GM18907 (cell line): ENCODE measurements at regions not wholly inside any gene's neighbourhood (a gene's known extent, or its start where the extent isn't known, plus 50 kb on each side); places are given as distances from the start of the nearest gene placed in this dataset.
"Not testable (repeated sequence)": the region's sequence is repeated elsewhere in the genome, so short reads cannot be mapped to it uniquely, and the experiment has no call there.

Source experiments
- ATAC-seq: cut with Tn5 transposase; IDR thresholded peaks from one replicate; pipeline ENCODE4 v1.9.1; 2021; ENCODE audit warnings: mild to moderate bottlenecking, moderate library complexity; ENCODE audit not compliant: unreplicated experiment

DNA sequence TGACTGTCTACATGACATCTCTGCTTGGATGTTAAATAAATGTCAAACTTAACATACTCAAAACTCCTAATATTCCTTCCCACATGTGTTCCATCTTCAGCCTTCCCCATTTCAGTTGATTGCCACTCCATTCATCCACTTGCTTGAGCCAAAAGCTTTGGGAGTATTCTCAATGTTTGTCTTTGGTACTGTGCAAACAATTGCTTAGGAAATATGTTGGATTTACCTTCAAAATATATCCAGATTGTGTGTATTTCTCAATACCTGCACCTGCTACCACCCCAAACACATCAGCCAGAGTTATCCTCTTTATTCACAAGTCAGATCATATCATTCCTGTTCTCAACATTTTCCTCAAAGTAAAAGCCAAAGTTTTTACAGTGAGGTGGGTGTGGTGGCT is 350.3 kb upstream of the FAM98A start:
- no peak for ATAC-seq

DNA sequence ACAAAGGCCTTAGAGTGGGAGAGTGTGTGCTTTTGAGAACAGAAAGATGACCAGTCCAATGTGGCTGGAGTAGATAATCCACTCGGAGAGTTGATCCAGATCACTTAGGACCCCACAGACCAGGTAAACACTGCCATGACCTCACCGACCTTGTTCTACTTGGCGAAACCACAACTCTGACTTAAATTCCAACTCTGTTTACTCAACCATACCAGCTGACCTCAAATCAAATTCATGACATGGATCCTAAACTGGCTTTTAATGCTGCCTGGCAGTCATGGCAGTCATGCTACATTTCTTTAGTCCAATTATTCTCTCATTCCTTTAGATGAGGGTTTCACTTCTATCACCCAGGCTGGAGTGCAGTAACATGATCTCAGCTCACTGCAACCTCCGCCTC is 347.1 kb upstream of the FAM98A start:
- no peak for ATAC-seq

DNA sequence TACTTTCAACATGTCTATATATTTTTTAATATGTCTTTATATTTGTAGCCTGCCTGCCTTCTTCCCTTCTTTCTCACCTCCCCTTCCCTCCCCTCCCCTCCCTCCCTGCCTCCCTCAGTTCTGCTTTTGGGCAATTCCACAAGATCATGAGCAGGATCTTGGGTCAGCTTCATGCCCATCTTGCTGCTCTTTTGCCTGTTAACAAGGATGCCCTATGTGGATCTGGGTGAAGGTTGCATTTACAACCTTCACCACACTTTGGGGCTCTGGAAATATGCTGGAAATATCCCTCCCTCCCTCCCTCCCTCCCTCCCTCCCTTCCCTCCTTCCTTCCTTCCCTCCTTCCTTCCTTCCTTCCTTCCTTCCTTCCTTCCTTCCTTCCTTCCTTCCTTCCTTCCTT is 334.1 kb upstream of the FAM98A start:
- no peak for ATAC-seq

DNA sequence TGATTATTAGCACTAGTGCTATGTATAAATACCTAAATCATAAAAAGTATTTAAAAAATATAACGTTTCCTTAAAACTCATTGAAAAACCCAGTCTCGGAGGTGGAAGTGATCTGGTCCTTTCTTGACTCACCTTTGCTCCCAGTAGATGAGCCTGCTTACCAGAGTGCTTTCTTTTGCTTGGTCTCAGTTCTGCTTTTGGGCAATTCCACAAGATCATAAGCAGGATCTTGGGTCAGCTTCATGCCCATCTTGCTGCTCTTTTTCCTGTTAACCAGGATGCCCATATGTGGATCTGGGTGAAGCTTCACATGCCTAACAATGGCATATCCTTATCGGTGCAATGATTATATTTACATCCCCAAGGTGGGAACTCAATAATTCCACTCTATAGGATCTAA is 332.1 kb upstream of the FAM98A start:
- ATAC-seq: no peak

DNA sequence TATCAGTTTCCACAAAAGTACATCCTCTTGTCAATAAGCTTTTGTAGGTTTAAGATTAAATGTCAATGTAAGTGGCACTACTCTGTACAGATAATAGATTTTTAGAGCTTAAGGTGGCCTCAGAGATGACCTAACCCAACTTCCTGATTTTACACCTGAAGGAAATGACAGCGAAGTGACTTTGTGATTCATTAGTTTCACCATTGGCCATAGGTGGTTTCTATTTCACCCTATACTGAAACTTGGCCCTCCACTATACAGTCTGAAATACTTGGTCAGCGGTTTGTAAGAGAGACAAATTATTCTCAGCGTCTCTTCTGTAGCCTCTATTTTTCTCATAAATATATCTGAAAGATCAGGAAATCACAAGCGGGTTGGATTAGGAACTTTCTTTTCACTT is 330.4 kb upstream of the FAM98A start:
- ATAC-seq: peak; percentile 97

DNA sequence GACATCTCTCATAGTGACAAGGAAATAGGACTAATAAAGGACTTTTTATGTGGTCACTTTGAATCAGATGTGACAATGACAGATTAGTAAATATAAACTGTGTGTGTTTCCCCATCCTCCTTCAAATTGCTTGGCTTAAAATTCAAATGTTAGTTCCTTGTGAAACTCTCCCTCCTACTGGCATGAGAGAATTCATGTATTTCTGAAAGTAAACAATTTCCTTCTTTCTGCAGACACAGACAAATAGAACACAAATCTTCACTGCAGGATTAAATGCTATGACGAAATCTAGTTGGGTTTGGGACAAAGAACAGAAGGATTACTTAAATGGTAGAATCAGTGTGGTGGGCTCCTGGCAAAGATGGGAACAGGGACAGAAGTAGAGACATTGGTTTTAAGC is 328.7 kb upstream of the FAM98A start:
- no peak for ATAC-seq

DNA sequence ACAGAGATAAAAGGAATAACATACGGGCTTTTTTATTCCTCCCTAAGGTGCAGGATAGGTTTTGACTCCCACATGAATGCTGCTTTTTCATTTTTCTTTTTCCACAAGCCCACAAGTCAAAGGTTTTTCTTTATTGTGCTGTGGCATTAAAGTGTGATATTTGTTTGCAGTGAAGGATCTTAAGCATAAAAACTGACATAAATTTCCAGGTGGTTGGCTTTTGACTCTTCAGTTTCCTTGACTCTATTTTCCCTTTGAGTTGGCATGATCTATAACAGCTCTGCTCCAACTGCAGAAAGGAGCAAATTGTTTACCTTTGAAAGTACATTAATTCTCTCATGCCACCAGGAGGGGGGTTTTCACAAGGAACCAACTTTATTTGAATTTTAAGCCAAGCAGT is 326.2 kb upstream of the FAM98A start:
- ATAC-seq: no peak

DNA sequence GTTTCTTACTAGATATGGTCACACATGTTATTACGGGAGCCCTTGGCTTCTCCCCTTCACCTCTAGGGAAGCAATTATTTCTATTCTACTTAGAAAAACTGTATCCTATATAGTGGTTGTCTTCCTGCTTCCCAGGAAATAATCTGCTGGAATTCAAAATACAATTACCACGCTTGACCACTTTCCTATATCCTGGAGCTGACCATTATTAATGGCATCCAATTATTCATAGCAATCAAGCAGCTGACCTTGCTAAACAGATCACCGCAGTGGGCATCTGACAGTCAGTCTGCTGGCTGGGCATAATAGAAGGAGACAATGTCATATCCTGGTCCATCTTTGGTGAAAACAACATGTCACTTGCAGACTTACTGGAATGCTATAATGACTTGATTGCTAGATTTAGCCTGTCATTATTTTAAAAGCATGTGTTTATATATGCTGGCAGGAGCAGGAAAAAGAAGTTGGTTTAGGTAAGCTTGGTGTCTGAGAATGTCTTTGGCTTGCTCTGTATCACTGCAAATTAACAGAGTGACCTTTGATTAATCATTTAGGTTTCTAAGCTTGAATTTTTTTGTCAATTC is 325.6 kb upstream of the FAM98A start:
- no peak for ATAC-seq

DNA sequence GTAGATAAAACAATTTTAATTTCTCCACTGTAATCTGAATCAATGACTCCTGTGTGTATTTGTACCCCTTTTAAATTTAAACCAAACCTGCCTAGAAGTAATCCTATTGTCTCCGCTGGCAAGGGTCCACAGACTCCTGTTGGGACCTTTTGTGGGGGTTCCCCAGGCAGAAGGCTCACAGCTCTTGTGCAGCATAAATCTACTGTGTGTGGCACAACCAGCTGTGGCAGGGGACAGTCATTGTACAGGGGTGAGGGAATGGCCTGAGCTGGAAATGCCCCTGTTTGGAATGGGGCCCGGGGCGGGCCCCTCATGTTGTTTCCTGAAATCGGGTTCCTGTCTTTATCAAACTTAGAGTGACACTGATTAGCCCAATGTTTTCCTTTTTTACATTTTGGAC is 318.2 kb upstream of the FAM98A start:
- ATAC-seq: no peak

DNA sequence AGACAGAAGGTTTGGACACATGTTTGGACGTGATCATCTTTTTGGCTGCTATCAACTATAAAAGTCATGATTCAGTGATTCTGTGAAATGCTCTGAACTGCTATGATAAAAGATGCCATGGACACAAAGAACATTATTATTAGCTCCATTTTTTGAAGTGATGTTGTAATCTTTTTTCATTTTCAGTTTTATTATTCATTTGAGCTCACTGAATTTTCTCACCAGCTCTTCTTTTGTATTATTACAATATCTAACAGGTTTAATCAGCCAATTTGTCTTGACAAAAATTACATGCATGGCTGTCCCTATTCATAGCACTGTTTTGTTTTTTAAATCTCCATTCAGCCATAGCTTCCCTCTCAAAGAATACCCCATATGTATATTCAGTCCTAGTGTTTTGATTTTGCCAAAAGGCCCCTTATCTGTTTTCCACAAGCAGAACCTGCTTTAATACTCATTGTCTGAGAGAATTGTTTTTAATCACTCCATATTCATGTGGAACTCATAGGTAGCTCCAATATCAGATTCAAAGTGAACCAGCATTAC is 314.0 kb upstream of the FAM98A start:
- no peak for ATAC-seq

DNA sequence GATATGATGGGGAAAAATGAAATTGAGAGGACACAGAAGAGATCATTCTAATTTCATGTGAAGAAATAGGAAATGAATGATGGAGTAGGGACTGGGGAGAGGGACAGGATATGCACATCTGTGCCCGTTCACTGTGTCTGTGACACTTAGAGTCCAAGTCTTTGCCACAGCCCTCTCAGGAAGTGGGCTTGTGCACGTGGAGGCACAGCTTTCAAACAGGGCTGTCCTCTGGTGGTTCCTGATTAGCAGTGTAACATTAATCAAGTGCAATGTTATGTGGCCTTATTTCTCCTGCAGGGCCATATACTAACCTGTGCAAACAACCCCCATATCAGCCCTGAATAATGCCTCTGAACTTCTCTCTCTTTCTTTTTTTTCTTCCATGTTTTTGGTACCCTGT is 312.2 kb upstream of the FAM98A start:
- no peak for ATAC-seq

DNA sequence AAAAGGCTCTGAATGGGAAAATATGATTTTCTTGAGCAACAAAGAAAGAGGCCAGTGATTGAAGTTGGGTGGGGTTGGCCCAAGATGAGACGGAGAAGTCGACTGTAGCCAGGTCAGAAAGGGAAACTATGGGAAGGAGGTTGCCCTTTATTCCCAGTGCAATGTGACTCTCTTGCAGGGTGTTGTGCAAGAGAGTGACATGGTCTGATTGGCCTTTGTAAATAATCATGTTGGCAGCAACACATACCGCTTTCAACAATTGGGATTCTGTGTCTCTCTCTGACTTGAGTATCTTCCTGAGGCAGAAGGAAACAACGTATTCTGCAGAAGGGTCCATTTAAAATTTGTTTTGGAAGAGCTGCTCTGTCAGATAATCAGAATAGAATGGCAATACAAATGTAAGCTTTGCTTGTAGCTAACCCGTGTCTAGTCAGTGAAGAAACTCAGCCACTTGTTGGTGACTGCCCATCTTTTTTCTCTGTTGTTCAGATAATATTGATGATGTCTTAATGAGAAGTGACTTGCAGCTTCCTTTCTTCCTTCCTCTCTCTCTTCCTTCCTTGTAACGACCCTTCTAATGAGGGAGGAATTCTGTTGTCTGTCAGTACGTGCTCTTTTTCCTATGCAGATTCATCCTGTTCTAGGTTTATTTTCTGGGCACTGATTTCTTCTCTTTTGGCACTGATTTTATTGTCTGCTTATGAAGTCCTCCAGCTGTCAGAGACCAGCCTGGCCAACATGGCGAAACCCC is 311.0 kb upstream of the FAM98A start:
- ATAC-seq: no peak

DNA sequence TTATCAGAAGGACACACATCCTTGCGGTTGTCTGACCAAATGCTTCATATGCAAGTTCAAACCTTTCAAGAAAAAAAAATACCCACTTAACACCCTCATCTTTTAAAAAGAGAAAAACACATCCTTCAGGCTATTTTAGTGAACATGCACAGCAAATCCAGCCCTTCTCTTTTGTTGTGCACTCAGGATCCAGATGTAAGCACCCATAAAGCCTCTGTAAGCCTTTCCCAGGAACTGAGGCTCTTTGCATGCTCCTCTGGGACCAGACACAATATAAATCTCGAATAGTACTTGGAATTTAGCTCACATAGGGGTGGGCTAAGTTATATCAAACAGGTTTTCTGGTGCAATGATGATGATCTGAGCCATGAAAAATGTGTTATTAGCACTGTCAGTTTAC is 308.8 kb upstream of the FAM98A start:
- ATAC-seq: no peak

DNA sequence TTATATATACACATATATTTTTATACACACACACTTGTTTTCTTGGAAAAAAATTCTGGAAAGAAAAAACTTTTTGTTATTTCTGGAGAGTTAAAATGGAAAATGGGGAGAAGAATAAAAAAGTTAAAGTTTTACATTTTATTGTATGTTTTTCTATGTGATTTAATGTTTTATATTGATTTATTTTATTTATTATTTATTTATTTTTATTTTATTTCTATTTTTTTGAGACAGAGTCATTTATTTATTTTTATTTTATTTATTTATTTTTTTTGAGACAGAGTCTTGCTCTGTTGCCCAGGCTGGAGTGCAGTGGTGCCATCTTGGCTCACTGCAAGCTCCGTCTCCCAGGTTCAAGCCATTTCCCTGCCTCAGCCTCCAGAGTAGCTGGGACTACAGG is 307.0 kb upstream of the FAM98A start:
- not testable (repeated sequence) for ATAC-seq

DNA sequence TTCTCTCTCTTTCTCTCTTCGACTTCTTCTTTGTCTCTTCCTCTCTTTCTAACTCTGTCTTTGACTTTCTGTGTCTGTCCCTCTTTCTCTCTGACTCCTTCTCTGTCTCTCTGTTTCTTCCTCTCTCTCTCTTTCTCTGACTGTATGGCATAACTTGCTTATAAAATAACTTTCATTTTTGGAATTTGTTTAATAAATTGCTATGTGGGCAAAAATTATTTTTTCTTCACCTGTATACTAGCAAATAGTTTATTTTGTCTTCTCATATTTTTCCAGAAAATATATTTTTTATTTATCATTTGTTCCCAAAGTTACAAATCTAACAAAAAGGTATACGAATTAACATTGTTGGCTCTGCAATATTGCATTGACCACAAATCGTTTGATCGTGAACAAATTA is 305.7 kb upstream of the FAM98A start:
- no peak for ATAC-seq

DNA sequence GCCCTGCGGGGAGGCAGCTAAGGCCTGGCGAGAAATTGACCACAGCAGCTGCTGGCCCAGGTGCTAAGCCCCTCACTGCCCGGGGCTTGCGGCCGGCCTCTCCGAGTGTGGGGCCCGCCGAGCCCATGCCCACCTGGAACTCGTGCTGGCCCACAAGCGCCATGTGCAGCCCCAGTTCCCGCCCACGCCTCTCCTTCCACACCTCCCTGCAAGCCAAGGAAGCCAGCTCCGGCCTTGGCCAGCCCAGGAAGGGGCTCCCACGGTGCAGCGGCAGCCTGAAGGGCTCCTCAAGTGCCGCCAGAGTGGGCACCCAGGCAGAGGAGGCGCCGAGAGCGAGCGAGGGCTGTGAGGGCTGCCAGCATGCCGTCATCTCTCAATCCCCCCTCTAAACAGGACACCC is 304.6 kb upstream of the FAM98A start:
- no peak for ATAC-seq

DNA sequence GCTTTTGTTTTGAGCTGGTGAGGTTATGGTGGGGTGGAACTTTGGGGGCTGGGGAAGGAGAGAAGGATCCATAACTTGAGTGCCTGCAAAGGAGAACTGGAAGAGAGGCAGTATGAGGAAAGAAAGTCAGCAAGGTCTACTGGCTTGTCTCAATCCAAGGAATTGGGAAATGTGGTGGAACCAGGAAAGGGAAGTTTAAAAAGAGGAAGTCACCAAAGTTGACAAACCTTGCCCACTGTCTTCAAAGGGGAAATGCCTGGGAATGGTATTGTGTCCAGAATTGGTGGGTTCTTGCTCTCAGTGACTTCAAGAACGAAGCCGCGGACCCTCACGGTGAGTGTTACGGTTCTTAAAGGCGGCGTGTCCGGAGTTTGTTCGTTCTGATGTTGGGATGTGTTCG is 304.1 kb upstream of the FAM98A start:
- ATAC-seq: no peak

DNA sequence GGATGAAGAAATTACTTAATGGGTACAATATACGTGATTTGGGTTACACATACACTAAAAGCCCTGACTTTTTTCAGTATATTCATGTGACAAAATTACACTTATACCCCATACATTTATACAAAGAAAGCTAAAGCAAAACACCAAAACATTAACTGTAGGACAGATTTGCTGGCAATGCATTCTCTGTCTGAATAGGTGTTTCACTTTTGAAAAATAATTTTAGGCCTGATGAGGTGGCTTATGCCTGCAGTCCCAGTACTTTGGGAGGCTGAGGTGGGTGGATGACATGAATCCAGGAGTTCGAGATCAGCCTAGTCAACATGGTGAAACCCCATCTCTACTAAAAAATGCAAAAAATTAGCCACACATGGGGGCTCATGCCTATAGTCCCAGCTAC is 301.5 kb upstream of the FAM98A start:
- no peak for ATAC-seq

DNA sequence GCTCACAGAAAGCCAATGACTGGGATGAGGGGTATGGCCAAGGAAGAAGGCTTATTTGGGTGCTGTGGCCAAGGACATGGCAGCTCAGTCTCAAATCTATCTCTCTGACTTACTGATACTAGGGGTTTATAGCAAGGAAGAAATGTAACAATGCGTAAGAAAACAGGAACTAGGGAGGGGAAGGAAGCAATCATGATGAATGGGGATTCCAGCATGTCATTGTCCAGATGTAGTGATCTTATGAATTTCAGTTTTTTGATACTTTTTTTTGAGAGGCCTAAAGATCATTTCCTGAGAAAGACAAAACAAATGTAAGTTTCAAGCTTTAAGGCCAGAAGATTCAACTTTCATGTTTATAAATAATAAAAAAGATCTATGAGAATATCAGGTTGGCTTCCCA is 298.6 kb upstream of the FAM98A start:
- no peak for ATAC-seq

DNA sequence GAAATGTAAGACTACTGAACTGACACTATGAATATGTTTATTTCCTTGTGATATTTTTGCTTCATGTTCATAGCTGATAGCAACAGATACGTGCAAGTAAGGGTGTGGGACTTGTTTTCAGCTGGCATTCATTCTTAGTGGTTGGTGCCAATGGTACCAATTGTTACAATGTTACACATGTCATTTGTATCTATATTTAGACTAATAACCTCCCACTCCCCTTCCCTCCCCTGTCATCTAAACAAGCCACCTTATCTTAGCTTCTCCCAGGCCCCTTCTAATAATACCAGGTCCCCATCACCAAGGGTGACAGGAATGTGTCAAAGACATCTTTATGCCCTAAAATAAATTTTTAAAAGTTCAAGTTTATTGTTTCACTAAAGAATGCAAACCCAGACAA is 294.7 kb upstream of the FAM98A start:
- ATAC-seq: no peak

DNA sequence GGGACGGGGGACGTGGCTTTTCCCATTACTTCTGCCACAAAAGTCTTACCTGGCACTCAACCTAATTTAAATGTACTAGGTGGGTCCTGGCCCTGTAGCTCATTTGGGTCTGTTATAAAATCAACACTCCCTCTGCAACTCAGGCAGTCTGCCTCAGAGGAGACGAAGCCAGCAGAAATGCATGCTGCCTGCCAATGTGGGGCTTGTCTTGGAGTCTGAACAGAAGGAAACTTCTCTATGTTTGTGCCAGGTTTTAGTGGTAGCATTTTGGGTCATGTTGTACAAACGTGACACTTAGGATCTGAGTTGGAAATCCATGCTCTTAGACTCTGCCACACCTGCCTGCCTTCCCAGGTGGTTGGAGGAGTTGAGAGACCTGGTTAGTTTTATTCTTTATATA is 292.5 kb upstream of the FAM98A start:
- no peak for ATAC-seq

DNA sequence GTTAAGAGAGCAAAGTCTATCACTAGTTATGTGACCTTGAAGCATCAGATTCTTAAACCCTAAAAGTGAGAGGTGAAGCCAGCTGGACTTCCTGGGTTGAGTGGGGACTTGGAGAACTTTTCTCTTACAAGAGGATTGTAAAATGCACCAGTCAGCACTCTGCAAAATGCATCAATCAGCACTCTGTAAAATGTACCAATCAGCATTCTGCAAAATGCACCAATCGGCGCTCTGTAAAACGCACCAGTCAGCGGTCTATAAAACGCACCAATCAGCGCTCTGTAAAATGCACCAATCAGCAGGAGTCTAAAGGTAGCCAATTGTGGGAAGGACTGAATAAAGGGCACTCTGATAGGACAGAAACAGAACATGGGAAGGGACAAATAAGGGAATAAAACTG is 291.6 kb upstream of the FAM98A start:
- no peak for ATAC-seq
